ENCODE measurements at regions not wholly inside any gene's neighbourhood (a gene's known extent, or its start where the extent isn't known, plus 50 kb on each side); places are given as distances from the start of the nearest gene placed in this dataset.
"Not testable (repeated sequence)": the region's sequence is repeated elsewhere in the genome, so short reads cannot be mapped to it uniquely, and the experiment has no call there.

DNA sequence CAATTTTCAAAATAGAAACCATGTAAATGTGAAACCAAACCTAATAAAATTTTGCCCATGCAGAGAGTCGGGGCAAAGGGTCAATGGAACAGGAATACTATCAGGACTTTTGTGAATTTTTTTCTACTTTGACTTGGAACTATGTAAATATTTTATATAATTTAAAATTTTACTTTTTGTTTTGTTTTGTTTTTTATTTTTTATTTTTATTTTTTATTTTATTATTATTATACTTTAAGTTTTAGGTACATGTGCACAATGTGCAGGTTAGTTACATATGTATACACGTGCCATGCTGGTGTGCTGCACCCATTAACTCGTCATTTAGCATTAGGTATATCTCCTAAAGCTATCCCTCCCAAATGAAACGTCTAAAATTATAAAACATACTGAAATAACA is 238.3 kb downstream of the TENT5A start:
- TF ChIP-seq, protein P1, sequence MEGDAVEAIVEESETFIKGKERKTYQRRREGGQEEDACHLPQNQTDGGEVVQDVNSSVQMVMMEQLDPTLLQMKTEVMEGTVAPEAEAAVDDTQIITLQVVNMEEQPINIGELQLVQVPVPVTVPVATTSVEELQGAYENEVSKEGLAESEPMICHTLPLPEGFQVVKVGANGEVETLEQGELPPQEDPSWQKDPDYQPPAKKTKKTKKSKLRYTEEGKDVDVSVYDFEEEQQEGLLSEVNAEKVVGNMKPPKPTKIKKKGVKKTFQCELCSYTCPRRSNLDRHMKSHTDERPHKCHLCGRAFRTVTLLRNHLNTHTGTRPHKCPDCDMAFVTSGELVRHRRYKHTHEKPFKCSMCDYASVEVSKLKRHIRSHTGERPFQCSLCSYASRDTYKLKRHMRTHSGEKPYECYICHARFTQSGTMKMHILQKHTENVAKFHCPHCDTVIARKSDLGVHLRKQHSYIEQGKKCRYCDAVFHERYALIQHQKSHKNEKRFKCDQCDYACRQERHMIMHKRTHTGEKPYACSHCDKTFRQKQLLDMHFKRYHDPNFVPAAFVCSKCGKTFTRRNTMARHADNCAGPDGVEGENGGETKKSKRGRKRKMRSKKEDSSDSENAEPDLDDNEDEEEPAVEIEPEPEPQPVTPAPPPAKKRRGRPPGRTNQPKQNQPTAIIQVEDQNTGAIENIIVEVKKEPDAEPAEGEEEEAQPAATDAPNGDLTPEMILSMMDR (IDR thresholded peaks at IDR 0.05) = not testable (repeated sequence)
- not testable (repeated sequence) for TF ChIP-seq POLR2A (IDR thresholded peaks at IDR 0.05); EP300 (IDR thresholded peaks at IDR 0.05; ENCODE audit: low read depth); POLR2AphosphoS5 (IDR thresholded peaks at IDR 0.05)

All from transverse colon (tissue), 4 donors.